Vagina (tissue), 2 donors: ENCODE measurements at regions not wholly inside any gene's neighbourhood (a gene's known extent, or its start where the extent isn't known, plus 50 kb on each side); places are given as distances from the start of the nearest gene placed in this dataset.

Experiments
- CTCF ChIP-seq, 3 experiments: fragments of 450-650 bp in 2 of 3; fragments of 200-600 bp in 1 of 3; sonication (generic) in 1 of 3; IDR thresholded peaks; one replicate each; pipeline ENCODE4 v1.5.1; 2017 to 2019; ENCODE audit warnings: antibody characterized with exemption in 3 of 3, mild to moderate bottlenecking in 2 of 3, moderate library complexity in 2 of 3
- POLR2A ChIP-seq, 2 donors: fragments of 450-650 bp; IDR thresholded peaks; one replicate each; pipeline ENCODE4 v1.6.1; 2017; ENCODE audit warnings: antibody characterized with exemption in 2 of 2, mild to moderate bottlenecking in 2 of 2, moderate library complexity in 2 of 2

- TF ChIP-seq CTCF (IDR thresholded peaks at IDR 0.05) = no peak
- TF ChIP-seq POLR2A (IDR thresholded peaks at IDR 0.05) = no peak
Measured at GRCh38 chr22:47782328-47783075, 1020.1 kb downstream of the TBC1D22A start.
